ENCODE measurements at regions not wholly inside any gene's neighbourhood (a gene's known extent, or its start where the extent isn't known, plus 50 kb on each side); places are given as distances from the start of the nearest gene placed in this dataset.

- TF ChIP-seq, protein P1, sequence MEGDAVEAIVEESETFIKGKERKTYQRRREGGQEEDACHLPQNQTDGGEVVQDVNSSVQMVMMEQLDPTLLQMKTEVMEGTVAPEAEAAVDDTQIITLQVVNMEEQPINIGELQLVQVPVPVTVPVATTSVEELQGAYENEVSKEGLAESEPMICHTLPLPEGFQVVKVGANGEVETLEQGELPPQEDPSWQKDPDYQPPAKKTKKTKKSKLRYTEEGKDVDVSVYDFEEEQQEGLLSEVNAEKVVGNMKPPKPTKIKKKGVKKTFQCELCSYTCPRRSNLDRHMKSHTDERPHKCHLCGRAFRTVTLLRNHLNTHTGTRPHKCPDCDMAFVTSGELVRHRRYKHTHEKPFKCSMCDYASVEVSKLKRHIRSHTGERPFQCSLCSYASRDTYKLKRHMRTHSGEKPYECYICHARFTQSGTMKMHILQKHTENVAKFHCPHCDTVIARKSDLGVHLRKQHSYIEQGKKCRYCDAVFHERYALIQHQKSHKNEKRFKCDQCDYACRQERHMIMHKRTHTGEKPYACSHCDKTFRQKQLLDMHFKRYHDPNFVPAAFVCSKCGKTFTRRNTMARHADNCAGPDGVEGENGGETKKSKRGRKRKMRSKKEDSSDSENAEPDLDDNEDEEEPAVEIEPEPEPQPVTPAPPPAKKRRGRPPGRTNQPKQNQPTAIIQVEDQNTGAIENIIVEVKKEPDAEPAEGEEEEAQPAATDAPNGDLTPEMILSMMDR (IDR thresholded peaks at IDR 0.05) = no peak
- Histone ChIP-seq H3K27ac (no peak overlapping the region), H3K9me3 (no peaks in the 10 kb centered on the region), H3K4me3 (no peak overlapping the region), H3K4me1 (peaks cover 13% of the 10 kb centered on the region), H3K27me3 (ENCODE audit: low read depth) (no peaks in the 10 kb centered on the region), H3K36me3 (no peaks in the 10 kb centered on the region)
- no peak for DNase-seq
- intact Hi-C loops (cut with DNase I) = no loop called here
- no peak for ATAC-seq
These were observed 158.7 kb upstream of the KLF4 start for GRCh38 chr9:107648153-107648715.

GRCh38 chr9:107647611-107648010 lies 158.0 kb upstream of the KLF4 start:
- TF ChIP-seq, protein P1 (IDR thresholded peaks at IDR 0.05) = no peak
- H3K36me3 ChIP-seq = no peaks in the 10 kb centered on the region
- DNase-seq (no peak), ATAC-seq (no peak)
- peaks cover 13% of the 10 kb centered on the region for H3K4me1 ChIP-seq
- H3K27ac ChIP-seq = no peak overlapping the region
- H3K4me3 ChIP-seq = no peak overlapping the region
- intact Hi-C loops (cut with DNase I) = no loop called here
- H3K9me3 ChIP-seq = no peaks in the 10 kb centered on the region
- H3K27me3 ChIP-seq (ENCODE audit: low read depth) = no peaks in the 10 kb centered on the region

DNA sequence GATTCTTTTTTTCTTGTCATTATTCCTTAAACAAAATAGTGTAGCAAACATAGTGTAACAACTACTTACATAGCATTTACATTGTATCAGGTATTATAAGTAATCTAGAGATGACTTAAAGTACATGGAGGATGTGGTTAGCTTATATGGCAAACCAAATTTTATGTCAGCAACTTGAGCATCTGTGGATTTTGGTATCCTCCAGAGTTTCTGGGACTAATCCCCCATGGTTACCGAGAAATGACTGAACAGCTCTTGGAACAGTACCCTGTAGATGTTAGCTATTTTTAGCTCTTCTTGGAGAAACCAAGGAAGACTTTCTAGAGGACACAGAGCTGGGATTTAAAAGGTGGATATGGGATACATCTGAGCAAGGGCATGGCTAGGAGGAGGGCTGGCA lies 157.6 kb upstream of the KLF4 start:
- ATAC-seq (no peak), DNase-seq (no peak)
- H3K27me3 ChIP-seq (ENCODE audit: low read depth) = no peaks in the 10 kb centered on the region
- no peaks in the 10 kb centered on the region for H3K9me3 ChIP-seq
- H3K4me1 ChIP-seq = peaks cover 13% of the 10 kb centered on the region
- H3K27ac ChIP-seq = no peak overlapping the region
- intact Hi-C loops (cut with DNase I) = no loop called here
- TF ChIP-seq, protein P1 (IDR thresholded peaks at IDR 0.05) = no peak
- no peaks in the 10 kb centered on the region for H3K36me3 ChIP-seq
- H3K4me3 ChIP-seq = no peak overlapping the region

DNA sequence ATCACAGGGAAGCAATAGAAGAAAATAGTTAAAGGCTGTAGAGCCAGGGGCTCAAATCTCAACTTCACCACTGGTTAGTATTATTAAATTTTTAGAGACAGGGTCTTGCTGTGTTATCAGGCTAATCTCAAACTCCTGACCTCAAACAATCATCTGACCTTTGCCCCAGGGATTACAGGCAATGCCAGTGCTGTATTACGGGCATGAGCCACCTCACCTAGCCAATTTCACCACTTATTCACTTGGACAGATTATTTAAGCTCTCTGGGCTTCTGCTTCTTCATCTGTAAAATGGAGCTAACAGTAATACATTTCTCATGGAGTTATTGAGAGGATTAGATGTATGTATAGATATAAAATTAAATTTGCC lies 155.9 kb upstream of the KLF4 start:
- H3K4me1 ChIP-seq = peaks cover 13% of the 10 kb centered on the region
- H3K9me3 ChIP-seq = no peaks in the 10 kb centered on the region
- intact Hi-C loops (cut with DNase I) = no loop called here
- DNase-seq (no peak), ATAC-seq (no peak)
- TF ChIP-seq, protein P1 (IDR thresholded peaks at IDR 0.05) = no peak
- H3K27ac ChIP-seq = peak overlapping the region; percentile 67
- no peaks in the 10 kb centered on the region for H3K36me3 ChIP-seq
- H3K27me3 ChIP-seq (ENCODE audit: low read depth) = no peaks in the 10 kb centered on the region
- no peak overlapping the region for H3K4me3 ChIP-seq

- ATAC-seq = peak; percentile 84 to 87
- DNase-seq = peak; percentile 75
These were observed 155.3 kb upstream of the KLF4 start for GRCh38 chr9:107644733-107645463.

More at GRCh38 chr9:107644733-107645463, 155.3 kb upstream of the KLF4 start:
- no peak overlapping the region for H3K4me3 ChIP-seq
- no peaks in the 10 kb centered on the region for H3K9me3 ChIP-seq
- H3K36me3 ChIP-seq = no peaks in the 10 kb centered on the region
- peak overlapping the region; percentile 67 for H3K27ac ChIP-seq
- peaks cover 4% of the 10 kb centered on the region for H3K27me3 ChIP-seq (ENCODE audit: low read depth)
- intact Hi-C loops (cut with DNase I) = no loop called here
- peaks cover 13% of the 10 kb centered on the region for H3K4me1 ChIP-seq
- TF ChIP-seq, protein P1 (IDR thresholded peaks at IDR 0.05) = no peak

Measured in lower lobe of right lung (tissue), 2 donors.